Neural cell (in vitro differentiated cells): ENCODE measurements at regions not wholly inside any gene's neighbourhood (a gene's known extent, or its start where the extent isn't known, plus 50 kb on each side); places are given as distances from the start of the nearest gene placed in this dataset.
A peak's percentile ranks its signal among the peaks of the same experiment; 100 is the strongest.

Experiments used
- H2AFZ ChIP-seq: fragments of 200-600, 300-800 bp; sonication (generic), shearing (Covaris generic); 2 replicates; pipeline ENCODE4 v1.6.0; 2014; ENCODE audit warnings: low read depth, mild to moderate bottlenecking, antibody characterized with exemption, low read length, moderate library complexity
- H3F3A ChIP-seq: fragments of 200-600 bp; shearing (Covaris generic); 2 replicates; pipeline ENCODE4 v1.6.1; 2016; ENCODE audit warnings: mild to moderate bottlenecking, moderate library complexity, mixed read lengths, antibody characterized with exemption, low read length; ENCODE audit not compliant: insufficient read depth, poor library complexity, severe bottlenecking
- H3K27ac ChIP-seq: fragments of 200-600, 300-800 bp; sonication (generic), shearing (Covaris generic); 2 replicates; pipeline ENCODE4 v1.5.1; 2014; ENCODE audit warnings: mild to moderate bottlenecking, low read length, moderate library complexity
- H3K27me3 ChIP-seq: fragments of 300-800, 200-600 bp; sonication (generic), shearing (Covaris generic); 2 replicates; pipeline ENCODE4 v1.6.0; 2014; ENCODE audit warnings: mild to moderate bottlenecking, low read depth, low read length, moderate library complexity; ENCODE audit not compliant: insufficient read depth
- H3K36me3 ChIP-seq: fragments of 300-800, 200-600 bp; sonication (generic), shearing (Covaris generic); 2 replicates; pipeline ENCODE4 v1.5.1; 2014; ENCODE audit warnings: mild to moderate bottlenecking, antibody characterized with exemption, low read length, moderate library complexity; ENCODE audit not compliant: insufficient read depth
- H3K4me2 ChIP-seq: fragments of 300-800, 200-600 bp; sonication (generic), shearing (Covaris generic); 2 replicates; pipeline ENCODE4 v1.6.0; 2014; ENCODE audit warnings: mild to moderate bottlenecking, low read length
- H3K4me3 ChIP-seq: fragments of 300-800, 200-600 bp; sonication (generic), shearing (Covaris generic); 2 replicates; pipeline ENCODE4 v1.5.1; 2014; ENCODE audit warnings: mild to moderate bottlenecking, low read length, moderate library complexity
- H3K79me2 ChIP-seq: fragments of 200-600 bp; shearing (Covaris generic); replicated peaks from 2 replicates; pipeline ENCODE4 v1.6.0; 2014; ENCODE audit warnings: mild to moderate bottlenecking, low read length, moderate library complexity; ENCODE audit not compliant: insufficient read depth
- H3K9ac ChIP-seq: fragments of 300-800, 200-600 bp; sonication (generic), shearing (Covaris generic); 2 replicates; pipeline ENCODE4 v1.6.1; 2016; ENCODE audit warnings: mild to moderate bottlenecking, low read length, mixed read lengths
- H3K9me2 ChIP-seq: fragments of 200-600 bp; shearing (Covaris generic); 2 replicates; pipeline ENCODE4 v1.6.1; 2016; ENCODE audit warnings: mild to moderate bottlenecking, low read length, mixed read lengths; ENCODE audit not compliant: insufficient read depth
- H3K9me3 ChIP-seq: fragments of 200-600, 300-800 bp; sonication (generic), shearing (Covaris generic); 2 replicates; pipeline ENCODE4 v1.6.1; 2016; ENCODE audit warnings: mild to moderate bottlenecking, mixed run types, low read length, moderate library complexity, mixed read lengths
- H4K20me1 ChIP-seq: fragments of 200-600 bp; shearing (Covaris generic); 2 replicates; pipeline ENCODE4 v1.6.1; 2016; ENCODE audit warnings: mild to moderate bottlenecking, mixed run types; ENCODE audit not compliant: insufficient read depth
- EP300 ChIP-seq: fragments of 450-650 bp; conservative IDR thresholded peaks from 2 replicates; pipeline ENCODE4 v1.6.1; 2014; ENCODE audit warnings: antibody characterized with exemption, mild to moderate bottlenecking, moderate library complexity; ENCODE audit not compliant: poor library complexity, severe bottlenecking
- EZH2 ChIP-seq: fragments of 200-600, 300-800 bp; shearing (Covaris generic), sonication (generic); IDR thresholded peaks from 2 replicates; pipeline ENCODE4 v1.6.1; 2014; ENCODE audit warnings: antibody characterized with exemption, low read length, borderline replicate concordance, mild to moderate bottlenecking; ENCODE audit not compliant: insufficient read depth, poor library complexity, severe bottlenecking
- MXI1 ChIP-seq: fragments of 450-650 bp; conservative IDR thresholded peaks from 2 replicates; pipeline ENCODE4 v1.6.1; 2014; ENCODE audit warnings: antibody characterized with exemption, mild to moderate bottlenecking; ENCODE audit not compliant: poor library complexity, severe bottlenecking
- POLR2AphosphoS5 ChIP-seq: IDR thresholded peaks from 2 replicates; pipeline ENCODE4 v1.6.1; 2012
- RAD21 ChIP-seq: fragments of 450-650 bp; conservative IDR thresholded peaks from 2 replicates; pipeline ENCODE4 v1.6.1; 2014; ENCODE audit warnings: antibody characterized with exemption, mild to moderate bottlenecking, moderate library complexity
- SMC3 ChIP-seq: fragments of 450-650 bp; conservative IDR thresholded peaks from 2 replicates; pipeline ENCODE4 v1.6.1; 2014; ENCODE audit warnings: antibody characterized with exemption, mild to moderate bottlenecking, moderate library complexity; ENCODE audit not compliant: poor library complexity
- TAF1 ChIP-seq: IDR thresholded peaks from 2 replicates; pipeline ENCODE4 v1.6.1; 2012; ENCODE audit warnings: low read depth
- TF ChIP-seq, protein P1 (sequence below): fragments of 450-650 bp; IDR thresholded peaks from 2 replicates; pipeline ENCODE4 v1.5.1; 2014; ENCODE audit warnings: antibody characterized with exemption, mild to moderate bottlenecking, moderate library complexity; ENCODE audit not compliant: poor library complexity, severe bottlenecking
- TF ChIP-seq, protein P2 (sequence below): IDR thresholded peaks from 2 replicates; pipeline ENCODE4 v1.6.1; 2012; ENCODE audit warnings: borderline replicate concordance

DNA sequence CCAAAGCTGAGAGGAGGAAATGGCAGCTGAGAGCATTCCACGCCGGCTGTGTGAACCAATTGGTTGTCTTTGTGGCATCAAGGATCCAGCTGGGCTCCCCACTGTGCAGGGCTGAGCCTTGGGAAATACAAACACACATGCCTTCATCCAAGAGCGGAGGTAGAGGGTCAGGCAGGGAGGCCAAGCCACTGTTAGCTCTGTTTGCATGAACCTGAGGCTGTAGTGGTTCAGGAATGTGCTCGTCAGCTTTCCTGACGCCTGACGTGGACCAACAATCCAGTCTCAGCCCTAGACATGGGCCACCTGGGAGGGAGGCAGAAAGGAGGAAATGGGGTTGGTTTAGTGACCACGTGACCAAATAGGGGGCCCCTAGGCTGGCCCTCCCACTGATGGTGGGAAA is 276.9 kb downstream of the TLE3 start:
- no peak for TF ChIP-seq MXI1
- Histone ChIP-seq H3K4me3 (no peak overlapping the region), H3K27me3 (no peaks in the 10 kb centered on the region), H3K36me3 (no peaks in the 10 kb centered on the region), H3K9me3 (no peaks in the 10 kb centered on the region), H4K20me1 (no peaks in the 10 kb centered on the region), H3K4me2 (no peak overlapping the region), H3F3A (peaks cover 7% of the 10 kb centered on the region), H3K9ac (no peak overlapping the region), H3K27ac (no peak overlapping the region), H3K79me2 (no peaks in the 10 kb centered on the region), H2AFZ (no peak overlapping the region), H3K9me2 (no peaks in the 10 kb centered on the region)

DNA sequence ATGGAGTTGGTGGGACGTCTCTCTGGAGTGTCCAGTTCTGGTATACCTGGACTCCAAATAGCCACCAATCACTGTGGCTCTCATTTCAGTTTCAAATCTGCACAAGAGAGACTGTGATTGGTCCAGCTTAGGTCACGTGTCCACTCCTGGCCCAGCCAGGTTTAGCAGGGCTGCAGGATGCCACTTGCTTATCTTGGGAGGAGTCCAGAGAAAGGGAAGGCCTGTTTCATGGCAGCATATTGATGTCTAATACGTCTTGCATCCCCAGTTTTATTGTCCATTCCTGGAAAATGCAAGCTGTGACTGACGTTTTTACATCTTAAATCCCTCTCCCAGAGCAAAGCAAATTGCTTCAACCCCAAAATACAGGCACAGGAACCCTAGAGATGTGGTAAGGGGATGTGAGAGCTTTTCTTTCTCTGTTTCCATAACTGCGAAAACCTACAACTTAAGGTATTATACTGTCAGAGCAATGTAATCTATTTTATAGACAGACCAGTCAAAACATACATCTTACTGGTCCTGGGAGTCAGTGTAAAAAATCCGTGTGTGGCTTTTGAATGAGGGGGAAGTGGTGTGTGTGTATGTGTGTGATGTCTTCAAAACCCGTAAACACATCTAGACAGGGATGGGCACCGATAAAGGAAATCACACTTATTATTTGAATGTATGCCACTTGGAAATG is 274.4 kb downstream of the TLE3 start:
- Histone ChIP-seq H2AFZ (no peak overlapping the region), H3K9ac (no peak overlapping the region), H3K9me2 (no peaks in the 10 kb centered on the region), H3K4me3 (no peak overlapping the region), H3K27ac (no peak overlapping the region), H4K20me1 (no peaks in the 10 kb centered on the region), H3K27me3 (no peaks in the 10 kb centered on the region), H3K9me3 (no peaks in the 10 kb centered on the region), H3K36me3 (no peaks in the 10 kb centered on the region), H3K79me2 (no peaks in the 10 kb centered on the region), H3F3A (peaks cover 7% of the 10 kb centered on the region), H3K4me2 (no peak overlapping the region)
- TF ChIP-seq MXI1 = no peak
- TF ChIP-seq SMC3 = peak; percentile 27
- peak; percentile 88 for TF ChIP-seq EP300
- TF ChIP-seq POLR2AphosphoS5 = peak; percentile 84

DNA sequence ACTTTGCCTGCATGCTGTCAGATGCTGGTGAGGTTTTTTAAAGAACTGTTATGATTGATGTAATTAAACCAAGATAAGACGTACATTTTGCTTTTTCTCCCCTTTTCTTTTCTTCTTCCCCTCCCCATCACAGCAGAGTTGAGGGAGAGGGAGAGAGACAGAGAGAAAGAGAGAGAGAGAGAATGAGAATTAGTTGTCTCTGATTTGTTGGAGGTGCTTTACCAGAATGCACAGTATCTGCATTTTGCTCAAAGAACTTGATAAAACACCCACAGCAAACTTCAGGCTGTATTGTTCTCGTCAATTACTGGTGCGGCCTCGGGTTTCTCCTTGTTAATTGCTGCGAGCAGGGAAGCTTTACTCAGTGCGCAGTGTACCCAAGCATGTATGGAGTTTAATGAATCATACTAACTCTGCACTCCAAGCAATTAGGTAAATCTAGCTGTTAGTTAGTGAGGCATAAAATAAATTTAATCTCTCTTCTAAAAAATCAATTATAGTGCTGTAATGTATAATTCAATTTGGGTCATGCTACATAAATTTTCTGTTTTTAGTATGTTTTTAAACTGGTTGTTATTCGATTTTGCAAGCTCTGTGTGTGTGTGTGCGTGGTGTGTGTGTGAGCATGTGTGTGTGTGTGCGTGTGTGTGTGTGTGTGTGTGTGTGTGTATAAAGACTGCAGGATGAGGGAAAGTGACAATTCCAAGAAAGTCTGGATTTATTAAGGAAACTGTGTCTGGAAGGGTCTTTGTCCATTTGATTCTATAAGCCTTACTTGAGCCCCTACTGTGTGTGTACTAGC is 273.4 kb downstream of the TLE3 start:
- Histone ChIP-seq H3K36me3 (no peaks in the 10 kb centered on the region), H2AFZ (no peak overlapping the region), H3K27me3 (no peaks in the 10 kb centered on the region)

More for the DNA sequence above, 273.4 kb downstream of the TLE3 start:
- H3F3A ChIP-seq = peaks cover 7% of the 10 kb centered on the region
- H3K27ac ChIP-seq = no peak overlapping the region
- no peaks in the 10 kb centered on the region for H4K20me1 ChIP-seq
- no peaks in the 10 kb centered on the region for H3K9me2 ChIP-seq
- TF ChIP-seq, protein P1, sequence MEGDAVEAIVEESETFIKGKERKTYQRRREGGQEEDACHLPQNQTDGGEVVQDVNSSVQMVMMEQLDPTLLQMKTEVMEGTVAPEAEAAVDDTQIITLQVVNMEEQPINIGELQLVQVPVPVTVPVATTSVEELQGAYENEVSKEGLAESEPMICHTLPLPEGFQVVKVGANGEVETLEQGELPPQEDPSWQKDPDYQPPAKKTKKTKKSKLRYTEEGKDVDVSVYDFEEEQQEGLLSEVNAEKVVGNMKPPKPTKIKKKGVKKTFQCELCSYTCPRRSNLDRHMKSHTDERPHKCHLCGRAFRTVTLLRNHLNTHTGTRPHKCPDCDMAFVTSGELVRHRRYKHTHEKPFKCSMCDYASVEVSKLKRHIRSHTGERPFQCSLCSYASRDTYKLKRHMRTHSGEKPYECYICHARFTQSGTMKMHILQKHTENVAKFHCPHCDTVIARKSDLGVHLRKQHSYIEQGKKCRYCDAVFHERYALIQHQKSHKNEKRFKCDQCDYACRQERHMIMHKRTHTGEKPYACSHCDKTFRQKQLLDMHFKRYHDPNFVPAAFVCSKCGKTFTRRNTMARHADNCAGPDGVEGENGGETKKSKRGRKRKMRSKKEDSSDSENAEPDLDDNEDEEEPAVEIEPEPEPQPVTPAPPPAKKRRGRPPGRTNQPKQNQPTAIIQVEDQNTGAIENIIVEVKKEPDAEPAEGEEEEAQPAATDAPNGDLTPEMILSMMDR = no peak
- TF ChIP-seq TAF1 = no peak
- no peak for TF ChIP-seq MXI1
- no peak for TF ChIP-seq EP300
- TF ChIP-seq, protein P2, sequence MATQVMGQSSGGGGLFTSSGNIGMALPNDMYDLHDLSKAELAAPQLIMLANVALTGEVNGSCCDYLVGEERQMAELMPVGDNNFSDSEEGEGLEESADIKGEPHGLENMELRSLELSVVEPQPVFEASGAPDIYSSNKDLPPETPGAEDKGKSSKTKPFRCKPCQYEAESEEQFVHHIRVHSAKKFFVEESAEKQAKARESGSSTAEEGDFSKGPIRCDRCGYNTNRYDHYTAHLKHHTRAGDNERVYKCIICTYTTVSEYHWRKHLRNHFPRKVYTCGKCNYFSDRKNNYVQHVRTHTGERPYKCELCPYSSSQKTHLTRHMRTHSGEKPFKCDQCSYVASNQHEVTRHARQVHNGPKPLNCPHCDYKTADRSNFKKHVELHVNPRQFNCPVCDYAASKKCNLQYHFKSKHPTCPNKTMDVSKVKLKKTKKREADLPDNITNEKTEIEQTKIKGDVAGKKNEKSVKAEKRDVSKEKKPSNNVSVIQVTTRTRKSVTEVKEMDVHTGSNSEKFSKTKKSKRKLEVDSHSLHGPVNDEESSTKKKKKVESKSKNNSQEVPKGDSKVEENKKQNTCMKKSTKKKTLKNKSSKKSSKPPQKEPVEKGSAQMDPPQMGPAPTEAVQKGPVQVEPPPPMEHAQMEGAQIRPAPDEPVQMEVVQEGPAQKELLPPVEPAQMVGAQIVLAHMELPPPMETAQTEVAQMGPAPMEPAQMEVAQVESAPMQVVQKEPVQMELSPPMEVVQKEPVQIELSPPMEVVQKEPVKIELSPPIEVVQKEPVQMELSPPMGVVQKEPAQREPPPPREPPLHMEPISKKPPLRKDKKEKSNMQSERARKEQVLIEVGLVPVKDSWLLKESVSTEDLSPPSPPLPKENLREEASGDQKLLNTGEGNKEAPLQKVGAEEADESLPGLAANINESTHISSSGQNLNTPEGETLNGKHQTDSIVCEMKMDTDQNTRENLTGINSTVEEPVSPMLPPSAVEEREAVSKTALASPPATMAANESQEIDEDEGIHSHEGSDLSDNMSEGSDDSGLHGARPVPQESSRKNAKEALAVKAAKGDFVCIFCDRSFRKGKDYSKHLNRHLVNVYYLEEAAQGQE = no peak
- no peak for TF ChIP-seq EZH2
- no peak for TF ChIP-seq POLR2AphosphoS5
- no peak for TF ChIP-seq RAD21
- no peak for TF ChIP-seq SMC3
- no peak overlapping the region for H3K4me3 ChIP-seq
- H3K9me3 ChIP-seq = no peaks in the 10 kb centered on the region
- no peaks in the 10 kb centered on the region for H3K79me2 ChIP-seq
- no peak overlapping the region for H3K9ac ChIP-seq
- H3K4me2 ChIP-seq = no peak overlapping the region
